GM21723 (cell line): ENCODE measurements at regions not wholly inside any gene's neighbourhood (a gene's known extent, or its start where the extent isn't known, plus 50 kb on each side); places are given as distances from the start of the nearest gene placed in this dataset.

Experiments
- ATAC-seq: cut with Tn5 transposase; IDR thresholded peaks from one replicate; pipeline ENCODE4 v1.9.1; 2021; ENCODE audit warnings: mild to moderate bottlenecking, moderate library complexity; ENCODE audit not compliant: unreplicated experiment

GRCh38 chr5:165560648-165561047 is 2055.2 kb downstream of the MAT2B start:
- no peak for ATAC-seq

- ATAC-seq: no peak
These were observed 2060.5 kb downstream of the MAT2B start for GRCh38 chr5:165565911-165566310.

GRCh38 chr5:165569551-165569950 is 2064.1 kb downstream of the MAT2B start:
- ATAC-seq: no peak

- ATAC-seq: no peak
These were observed 2068.0 kb downstream of the MAT2B start for GRCh38 chr5:165573445-165573844.

GRCh38 chr5:165574100-165574499 is 2068.7 kb downstream of the MAT2B start:
- no peak for ATAC-seq

GRCh38 chr5:165576678-165577275 is 2071.4 kb downstream of the MAT2B start:
- ATAC-seq: no peak

- ATAC-seq: no peak
These were observed 2074.5 kb downstream of the MAT2B start for GRCh38 chr5:165579911-165580310.

- ATAC-seq: no peak
These were observed 2089.3 kb downstream of the MAT2B start for GRCh38 chr5:165594693-165595092.

GRCh38 chr5:165602529-165602928 is 2097.1 kb downstream of the MAT2B start:
- no peak for ATAC-seq

- no peak for ATAC-seq
These were observed 2101.6 kb downstream of the MAT2B start for GRCh38 chr5:165607026-165607425.

GRCh38 chr5:165609871-165610270 is 2104.5 kb downstream of the MAT2B start:
- ATAC-seq: no peak

- ATAC-seq: no peak
These were observed 2111.3 kb downstream of the MAT2B start for GRCh38 chr5:165616490-165617405.

GRCh38 chr5:165617491-165617890 is 2112.1 kb downstream of the MAT2B start:
- no peak for ATAC-seq

GRCh38 chr5:165620394-165620793 is 2115.0 kb downstream of the MAT2B start:
- ATAC-seq: no peak

GRCh38 chr5:165622864-165623536 is 2117.6 kb downstream of the MAT2B start:
- no peak for ATAC-seq

GRCh38 chr5:165624166-165624946 is 2118.9 kb downstream of the MAT2B start:
- ATAC-seq: no peak

GRCh38 chr5:165626161-165626560 is 2120.7 kb downstream of the MAT2B start:
- no peak for ATAC-seq

- no peak for ATAC-seq
These were observed 2122.2 kb downstream of the MAT2B start for GRCh38 chr5:165627548-165628170.

- peak; percentile 87 for ATAC-seq
These were observed 2124.9 kb downstream of the MAT2B start for GRCh38 chr5:165630261-165630778.

- ATAC-seq: no peak
These were observed 2125.8 kb downstream of the MAT2B start for GRCh38 chr5:165631235-165631634.
